ENCODE measurements at regions not wholly inside any gene's neighbourhood (a gene's known extent, or its start where the extent isn't known, plus 50 kb on each side); places are given as distances from the start of the nearest gene placed in this dataset.
"Not testable (repeated sequence)": the region's sequence is repeated elsewhere in the genome, so short reads cannot be mapped to it uniquely, and the experiment has no call there.

DNA sequence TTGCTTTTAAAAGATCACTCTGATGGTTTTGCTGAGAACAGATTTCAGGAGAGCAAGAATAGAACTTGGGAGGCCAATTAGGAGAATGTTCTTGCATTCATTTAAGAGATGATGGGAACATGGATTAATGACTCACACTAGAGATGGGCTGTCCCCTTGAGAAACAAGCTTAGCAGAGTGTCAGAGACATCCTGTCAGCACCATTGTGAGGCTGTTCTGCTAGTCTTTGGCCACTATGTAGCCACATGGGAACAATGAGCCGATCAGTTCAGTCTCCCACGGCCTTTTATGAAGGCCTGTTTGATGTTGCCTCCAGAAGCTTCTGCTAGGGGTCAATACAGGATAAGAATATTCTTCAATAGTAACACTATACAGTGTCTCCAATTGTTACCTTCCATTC, 113.0 kb upstream of the EYA4 start:
- no peak for DNase-seq

DNA sequence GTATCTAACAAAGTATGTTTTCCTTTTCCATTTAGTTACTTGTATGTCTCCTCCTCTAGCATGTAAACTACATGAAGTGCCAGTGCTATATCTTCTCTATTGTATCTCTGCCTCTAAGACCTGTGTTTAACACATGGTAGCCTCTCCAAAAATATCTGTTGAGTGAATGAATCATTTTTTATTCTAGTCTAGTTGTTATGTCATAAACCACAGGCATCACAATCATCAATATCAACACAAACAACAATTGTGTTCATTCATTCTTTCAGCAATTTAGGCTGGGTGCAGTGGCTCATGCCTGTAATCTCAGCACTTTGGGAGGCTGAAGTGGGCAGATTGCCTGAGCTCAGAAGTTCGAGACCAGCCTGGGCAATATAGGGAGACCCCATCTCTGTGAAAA, 111.6 kb upstream of the EYA4 start:
- DNase-seq: no peak

DNA sequence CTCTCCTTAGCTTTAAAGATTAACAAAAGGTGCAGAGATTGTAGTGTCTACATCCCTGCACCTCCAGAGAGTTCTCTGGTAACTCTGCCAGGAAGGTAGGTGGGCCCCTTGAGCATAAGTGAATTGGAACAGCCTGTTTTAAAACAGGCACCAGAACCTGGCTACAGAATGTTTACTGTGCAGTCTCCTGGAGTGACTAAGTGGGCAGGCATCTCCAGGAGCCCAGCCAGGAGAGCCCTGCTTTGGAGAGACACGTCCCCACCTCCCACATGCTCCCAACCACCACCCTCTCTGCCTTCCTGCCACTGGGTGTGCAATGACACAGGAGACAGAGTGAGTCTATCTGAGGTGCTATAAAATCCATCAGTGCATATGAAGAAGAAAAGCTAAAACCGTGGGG, 110.3 kb upstream of the EYA4 start:
- no peak for DNase-seq

DNA sequence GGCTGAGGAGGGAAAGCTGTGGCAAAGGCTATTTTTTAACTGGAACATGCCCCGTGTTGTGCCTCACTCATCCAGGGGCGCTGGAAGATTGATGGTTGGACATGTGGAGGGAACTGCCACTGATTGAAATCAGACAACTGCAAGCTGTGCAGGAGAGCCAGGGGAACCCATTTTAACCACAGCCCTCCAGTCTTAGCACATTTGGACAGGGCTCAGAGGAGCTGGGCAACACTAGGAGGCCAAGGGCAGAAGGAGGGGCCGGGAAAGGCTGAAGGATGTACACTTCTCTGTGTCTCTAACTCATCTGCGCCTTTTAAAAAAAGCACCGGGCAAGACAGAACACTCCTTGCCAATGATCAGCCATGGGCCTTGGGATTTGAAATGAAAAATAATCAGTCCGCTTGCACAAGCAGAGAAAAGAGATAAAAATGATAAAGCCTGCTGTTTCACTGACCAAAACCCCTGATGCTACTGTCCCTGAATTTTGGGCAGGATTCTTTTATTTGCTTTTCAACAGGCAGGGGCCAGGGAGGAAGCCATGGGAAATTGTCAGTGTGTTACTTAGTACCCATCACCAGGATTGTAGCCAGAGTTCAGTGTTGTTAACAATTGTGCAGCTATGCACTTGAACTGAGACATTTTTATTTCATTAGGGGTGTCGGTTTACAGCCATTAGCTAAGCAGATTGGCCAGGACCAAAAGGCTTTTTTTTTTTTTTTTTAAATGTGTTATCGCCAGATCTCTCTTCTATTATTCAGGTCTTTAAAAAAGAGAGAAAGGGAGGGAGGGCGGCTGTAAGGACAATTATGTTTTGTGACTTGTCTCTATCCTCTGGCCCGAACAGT, 109.3 kb upstream of the EYA4 start:
- no peak for DNase-seq

DNA sequence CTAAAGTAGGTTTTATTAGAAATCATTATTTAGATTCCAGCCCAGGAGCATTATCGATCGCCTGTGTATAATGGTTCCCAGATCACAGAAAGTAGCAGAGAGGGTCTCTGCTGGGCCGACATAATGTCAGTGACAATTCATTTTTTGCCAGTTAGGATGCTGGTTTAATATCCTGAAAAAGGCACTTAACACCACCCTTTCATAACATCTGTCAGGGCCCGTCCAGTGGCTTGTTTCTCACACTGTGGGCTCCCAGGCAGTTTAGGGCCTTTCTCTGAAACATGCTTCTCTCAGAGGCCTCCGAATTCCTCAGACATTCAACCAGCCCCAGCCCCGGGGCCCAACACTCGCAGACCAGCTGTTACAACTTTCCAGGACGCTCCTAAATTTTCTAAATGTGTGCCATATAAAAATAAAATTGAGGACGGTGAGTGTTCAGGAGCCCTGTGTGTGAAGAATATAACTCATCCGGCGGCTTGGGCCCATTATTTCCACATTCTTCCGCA, 108.6 kb upstream of the EYA4 start:
- DNase-seq: no peak

DNA sequence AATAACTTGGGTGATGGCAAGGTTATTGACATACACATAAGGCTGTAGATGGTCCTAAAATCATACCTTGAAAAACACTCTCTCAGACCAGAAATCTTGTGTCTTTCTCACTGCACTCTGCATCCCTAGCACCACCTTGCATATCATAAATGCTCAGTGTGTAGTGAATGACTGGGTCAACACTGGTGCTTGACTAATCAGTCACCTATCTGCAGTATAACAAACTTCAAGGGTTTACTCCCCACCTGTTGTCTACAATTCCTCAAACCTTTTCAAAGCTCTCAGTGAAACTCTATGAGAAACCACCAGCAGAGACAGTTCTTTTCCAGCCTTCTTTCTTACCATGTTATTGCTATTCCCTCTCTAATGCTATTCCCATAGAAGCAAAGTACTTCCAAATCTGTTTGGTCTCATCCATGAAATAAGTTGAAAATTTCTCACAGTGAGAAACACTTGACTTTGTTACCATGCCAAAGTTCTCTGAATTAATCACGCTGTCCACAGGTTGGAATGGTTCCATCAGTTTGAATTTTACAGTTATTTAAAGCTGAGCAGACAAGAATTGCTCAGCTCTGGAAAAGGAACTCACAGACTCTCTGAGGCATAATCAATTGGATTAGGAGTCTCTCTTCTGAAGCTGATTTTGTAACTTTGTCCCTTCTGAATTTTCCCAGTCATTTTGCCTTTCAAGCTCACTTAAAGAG, 104.8 kb upstream of the EYA4 start:
- DNase-seq: no peak

DNA sequence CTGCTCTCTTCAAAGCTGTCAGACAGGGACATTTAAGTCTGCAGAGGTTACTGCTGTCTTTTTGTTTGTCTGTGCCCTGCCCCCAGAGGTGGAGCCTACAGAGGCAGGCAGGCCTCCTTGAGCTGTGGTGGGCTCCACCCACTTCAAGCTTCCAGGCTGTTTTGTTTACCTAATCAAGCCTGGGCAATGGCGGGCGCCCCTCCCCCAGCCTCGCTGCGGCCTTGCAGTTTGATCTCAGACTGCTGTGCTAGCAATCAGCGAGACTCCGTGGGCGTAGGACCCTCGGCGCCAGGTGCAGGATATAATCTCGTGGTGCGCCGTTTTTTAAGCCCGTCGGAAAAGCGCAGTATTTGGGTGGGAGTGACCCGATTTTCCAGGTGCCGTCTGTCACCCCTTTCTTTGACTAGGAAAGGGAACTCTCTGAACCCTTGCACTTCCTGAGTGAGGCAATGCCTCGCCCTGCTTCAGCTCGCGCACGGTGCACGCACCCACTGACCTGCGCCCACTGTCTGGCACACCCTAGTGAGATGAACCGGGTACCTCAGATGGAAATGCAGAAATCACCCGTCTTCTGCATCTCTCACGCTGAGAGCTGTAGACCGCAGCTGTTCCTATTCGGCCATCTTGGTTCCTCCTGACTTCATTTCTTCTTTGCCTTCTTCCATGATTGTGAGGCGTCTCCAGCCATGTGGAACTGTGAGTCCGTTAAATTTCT, 93.5 kb upstream of the EYA4 start:
- DNase-seq: not testable (repeated sequence)

DNA sequence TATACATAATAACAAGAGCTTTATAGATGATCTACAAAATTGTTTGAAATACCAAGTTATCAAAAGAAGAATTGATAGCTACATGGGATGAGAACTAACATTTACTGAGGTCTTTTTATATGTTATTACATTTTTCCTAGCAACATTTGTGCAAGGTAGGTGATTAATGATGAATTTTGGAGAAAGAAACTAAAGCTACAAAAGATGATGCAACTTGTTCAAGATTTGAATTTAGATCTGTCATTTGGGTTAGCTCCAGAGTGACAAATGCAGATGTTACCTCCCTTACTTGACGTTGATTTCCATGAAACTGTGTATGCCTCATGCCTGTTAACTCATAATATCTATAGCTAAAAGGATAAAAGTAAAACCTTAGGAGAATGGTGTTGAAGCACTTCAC, 84.5 kb upstream of the EYA4 start:
- no peak for DNase-seq

DNA sequence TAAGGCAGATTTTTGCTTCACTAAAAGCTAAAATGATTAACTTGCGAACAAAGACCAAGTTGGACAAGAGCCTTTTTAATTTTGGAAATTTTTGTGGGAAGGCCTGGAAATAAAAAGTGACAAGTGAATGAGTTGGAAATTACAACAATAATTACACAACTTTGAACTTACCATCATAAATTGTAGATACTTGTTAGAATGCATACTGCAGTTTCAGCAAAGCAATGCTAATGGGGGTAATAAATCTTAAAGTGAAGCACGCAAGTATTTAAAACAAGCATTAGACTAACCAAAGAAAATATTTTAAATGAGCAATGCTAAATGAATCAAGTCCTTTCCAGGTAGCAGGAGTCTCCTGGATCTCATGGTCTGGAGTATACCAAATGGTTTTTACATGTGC, 83.2 kb upstream of the EYA4 start:
- no peak for DNase-seq

DNA sequence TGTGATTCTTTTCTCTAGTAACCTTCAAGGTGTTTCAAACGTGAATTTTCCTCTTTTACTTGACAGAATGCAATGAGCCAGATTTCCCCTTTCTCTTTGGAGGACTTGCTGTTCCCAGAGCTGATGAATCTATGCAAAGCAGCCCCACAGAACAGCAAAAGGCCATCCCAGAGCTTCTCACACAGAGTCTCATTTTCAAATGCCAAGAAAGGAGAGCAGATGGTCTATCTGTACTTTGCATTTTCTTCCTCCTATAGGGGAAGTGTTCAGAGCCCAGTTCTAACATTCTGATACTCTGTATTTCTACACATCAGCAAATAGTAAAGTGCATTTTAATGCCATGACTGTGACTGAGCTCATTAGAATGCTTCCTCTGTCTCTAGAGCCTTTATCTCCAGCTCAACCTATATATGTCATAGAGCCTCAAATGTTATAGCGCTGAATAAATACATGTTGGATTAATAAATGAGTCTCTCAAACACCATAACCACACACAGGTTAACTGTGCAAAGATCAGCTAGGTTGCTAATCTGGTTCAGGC, 81.8 kb upstream of the EYA4 start:
- no peak for DNase-seq

DNA sequence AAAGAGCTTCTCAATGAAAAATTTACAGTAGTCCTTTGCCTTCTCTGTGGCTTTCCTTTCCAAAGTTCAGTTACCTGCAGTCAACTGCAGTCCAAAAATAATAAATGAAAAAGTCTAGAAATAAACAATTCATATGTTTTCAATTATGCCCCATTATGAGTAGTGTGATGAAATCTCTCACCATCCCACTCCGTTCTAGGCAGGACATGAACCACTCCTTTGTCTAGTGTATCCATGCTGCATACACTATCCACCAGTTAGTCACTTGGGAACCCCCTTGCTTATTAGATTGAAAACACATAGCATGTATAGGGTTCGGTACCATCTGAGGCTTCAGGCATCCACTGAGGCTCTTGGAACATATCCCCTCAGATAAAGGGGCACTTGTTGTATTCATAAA, 80.6 kb upstream of the EYA4 start:
- no peak for DNase-seq

DNA sequence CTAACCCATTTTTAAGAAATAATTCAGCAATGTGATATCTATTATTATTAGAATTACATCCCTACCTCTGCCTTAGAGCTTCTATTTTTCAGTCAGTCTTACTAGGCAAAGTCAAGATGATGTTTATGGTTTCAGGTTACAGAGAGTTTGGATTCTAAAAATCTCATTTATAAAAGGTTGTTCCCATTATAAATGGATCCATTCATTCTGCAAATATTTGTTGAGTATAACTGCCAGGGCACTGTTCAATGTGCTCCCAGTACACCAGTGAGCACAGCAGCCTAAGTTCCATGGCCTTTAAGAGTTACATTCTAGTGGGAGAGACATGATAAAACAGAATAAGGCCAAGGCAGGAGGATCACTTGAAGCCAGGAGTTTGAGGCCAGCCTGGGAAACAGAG, 75.9 kb upstream of the EYA4 start:
- no peak for DNase-seq

DNA sequence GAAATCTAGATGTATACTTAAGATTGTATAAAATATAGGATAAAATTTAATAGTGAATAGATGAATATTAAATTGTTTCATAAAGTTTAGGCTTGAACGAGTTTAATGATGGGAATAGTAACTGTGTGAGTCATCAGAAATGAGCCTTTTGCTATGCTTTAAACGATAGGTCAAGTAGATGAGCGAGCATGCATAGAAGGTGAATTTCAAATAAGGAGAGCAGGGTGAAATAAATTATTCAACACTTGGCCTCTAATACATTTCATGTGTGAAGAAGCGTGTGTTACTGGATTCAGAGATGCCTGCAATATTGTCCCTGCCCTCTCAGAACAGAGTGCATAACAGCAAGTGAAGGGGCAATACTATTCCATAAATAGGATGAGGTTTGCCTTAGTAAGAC, 74.4 kb upstream of the EYA4 start:
- no peak for DNase-seq

DNA sequence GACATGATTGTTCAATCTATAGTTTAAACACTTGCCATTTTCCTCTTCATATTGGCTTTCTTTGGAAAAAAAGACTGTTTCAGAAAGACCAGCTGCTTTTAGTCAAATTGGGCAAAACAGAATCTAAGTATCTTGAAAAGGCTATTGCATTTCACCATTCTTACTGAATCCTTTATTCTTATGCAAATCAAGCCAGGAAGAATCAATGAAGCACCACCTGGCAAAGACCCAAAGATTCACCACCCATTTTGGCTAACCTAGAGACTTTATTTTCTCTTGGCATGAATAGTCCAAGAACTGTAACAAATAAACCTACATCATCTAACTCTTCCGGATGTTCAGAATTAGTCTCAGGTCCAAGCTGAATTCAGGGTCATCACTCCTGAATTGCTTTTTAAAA, 71.3 kb upstream of the EYA4 start:
- DNase-seq: no peak

DNA sequence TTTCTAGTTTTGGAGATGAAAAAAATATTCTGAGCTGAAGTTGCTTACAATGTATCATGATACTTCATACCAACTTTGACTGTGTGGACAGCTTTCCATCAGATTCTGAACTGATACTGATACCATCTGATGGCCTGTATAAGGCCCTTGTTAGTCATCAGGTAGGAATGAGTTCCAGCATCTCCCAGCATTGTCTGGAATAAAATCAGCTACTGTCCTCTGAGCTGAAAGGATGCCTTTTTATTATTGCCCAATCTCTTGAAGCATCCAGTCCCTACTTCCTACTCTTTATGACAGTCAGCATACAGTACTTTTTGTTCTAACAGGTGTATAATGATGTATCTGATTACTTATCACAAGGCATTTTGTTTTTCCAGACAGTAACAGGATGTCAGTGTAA, 70.6 kb upstream of the EYA4 start:
- DNase-seq: no peak

DNA sequence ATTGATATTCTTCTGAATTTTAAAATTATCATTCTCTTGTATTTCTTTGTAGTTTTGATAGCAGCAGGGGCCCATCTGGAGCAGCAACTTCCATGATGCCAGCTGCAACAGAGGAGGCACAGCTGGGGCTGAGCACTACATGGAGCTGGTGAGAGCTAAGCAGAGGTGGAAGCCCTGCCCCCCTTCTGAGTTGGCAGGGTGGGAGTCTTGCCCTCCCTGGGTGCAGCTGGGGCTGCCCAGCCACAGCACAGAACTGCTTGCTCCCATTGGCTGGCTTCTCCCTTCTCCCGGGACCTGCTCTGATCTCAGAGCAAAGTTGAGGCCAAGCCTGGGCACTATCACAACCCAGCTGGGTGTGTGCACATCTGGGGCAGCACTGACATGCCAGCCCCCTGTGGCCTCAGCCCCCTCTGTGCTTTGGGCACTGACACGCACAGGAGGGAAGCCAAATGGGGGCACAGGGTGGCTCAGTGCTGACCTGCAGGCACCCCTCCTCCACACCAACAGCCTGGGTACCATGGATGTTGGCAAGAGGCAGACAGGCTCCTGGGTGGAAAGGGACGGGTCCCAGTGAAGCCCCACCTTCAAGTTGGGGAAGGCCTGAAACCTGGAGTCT, 69.1 kb upstream of the EYA4 start:
- no peak for DNase-seq

DNA sequence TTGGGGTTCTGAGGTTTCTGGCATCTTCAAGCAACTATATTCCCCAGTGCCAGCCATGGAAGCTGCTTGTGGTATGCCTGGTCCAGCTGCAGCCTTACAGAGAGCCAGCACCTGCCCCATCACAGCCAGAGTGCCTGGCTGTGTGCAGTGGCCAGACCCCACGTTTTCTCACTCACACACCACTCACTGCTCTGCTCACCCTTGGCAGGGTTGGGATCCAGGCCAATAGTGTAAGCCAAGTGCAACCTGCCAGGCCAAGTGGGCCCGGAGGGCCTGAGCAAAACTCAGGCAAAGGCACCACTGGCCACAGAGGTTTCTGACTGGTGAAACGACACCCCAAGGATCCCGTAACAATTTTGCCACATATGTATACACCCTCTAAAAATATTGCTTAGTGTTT, 67.9 kb upstream of the EYA4 start:
- DNase-seq: no peak

DNA sequence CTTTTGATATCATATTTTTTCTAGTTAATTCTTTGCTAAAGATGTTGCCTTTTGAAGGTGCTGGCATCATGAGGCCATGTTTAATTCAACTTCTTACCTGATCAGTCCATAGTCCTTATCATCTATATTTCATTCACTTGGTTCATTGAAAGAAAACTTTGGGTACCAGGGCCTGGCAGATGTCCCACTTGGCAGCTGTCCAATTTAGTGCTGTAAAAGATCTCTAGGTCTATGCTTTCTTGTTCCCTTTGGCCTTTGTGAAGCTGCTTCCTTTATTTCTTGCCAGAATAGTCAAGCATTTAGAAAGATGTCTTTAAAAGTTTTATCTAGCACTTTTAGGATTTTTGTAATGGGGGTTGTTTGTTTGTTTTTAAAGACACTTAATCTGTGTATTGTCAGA, 61.7 kb upstream of the EYA4 start:
- no peak for DNase-seq

DNA sequence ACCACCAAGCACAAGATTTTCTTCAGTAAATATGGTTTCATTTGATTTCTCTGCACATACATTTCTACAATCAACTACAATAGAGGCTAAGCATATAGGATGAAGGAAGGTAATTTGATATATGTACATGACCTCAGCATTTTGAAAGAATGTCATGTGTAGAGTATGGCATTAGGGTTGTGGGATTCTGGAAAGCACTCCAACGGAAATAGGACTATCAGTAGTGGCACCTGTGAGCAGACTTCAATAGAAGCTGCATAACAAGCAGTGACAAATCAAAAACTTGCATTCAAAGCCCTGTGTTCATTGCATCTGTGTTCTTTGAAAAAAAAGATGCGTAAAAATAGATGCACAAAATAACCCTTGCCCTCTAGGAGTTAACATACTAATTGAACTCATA, 57.5 kb upstream of the EYA4 start:
- no peak for DNase-seq

DNA sequence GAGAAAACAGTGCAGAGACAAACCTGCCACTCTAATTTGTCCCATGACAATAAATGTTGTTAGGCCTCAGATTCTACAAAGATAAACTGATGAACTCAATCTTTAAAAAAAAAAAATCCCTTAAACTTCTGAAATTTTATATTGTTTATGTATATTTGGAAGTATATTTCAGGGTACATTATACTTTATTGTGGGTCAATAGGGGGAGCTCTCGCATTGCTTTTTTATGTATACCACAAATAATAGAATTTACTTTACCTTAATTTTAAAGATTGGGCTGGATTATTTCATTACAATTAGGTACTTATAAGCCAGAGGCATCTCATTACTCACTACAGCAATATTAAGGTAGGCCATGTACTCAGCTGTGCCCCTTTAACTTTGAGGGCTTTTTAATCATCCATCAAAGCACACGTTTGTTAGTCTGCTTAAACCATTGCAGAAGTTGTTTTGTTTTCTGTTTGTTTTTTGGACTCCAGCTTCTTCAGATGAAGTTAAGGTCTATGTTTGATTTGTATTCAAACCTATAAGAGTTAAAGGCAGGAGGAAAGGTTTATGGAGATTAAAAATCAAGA, 56.3 kb upstream of the EYA4 start:
- DNase-seq: no peak

DNA sequence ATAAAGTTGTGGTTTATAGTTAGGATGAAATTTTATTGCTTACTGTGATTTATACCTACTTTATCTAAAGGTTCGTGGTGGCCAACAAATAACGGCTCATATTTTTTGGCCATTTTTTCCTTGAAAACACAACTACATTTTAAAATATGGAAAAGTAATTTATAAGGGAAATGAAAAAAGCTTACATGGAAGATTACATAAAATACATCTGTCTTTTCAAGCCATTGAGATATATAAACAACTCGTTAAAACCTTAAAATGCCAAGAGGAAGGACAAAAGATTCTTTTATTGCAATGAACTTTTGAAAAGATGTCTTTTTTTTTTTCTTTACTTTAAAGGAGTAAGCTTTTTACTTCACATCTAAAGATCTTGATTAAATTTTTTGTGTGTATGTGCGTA, 55.4 kb upstream of the EYA4 start:
- no peak for DNase-seq

DNA sequence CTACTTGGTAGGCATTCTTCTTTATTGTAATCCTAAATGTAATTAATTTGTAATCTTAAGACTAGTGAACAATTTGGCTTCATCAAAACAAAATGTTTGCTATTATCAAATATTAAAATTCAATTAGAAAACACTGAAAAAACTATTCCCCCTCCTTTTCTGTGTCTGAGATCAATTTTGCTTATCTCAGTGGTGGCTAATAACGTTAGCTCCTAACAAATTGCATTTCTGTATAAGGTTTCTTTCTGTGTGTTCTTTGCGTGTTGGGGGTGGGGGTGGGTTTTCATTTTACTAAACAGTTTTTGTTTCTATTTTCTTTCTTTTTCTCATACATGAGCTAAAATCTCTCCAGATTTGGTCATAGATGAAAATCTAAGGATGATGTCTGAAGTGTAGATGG, 54.0 kb upstream of the EYA4 start:
- DNase-seq: no peak

Measured in NCI-H1694 treated with DMSO at 0.1 percent for 48 hours (cell line).